Activated naive CD8-positive, alpha-beta T cell treated with anti-CD3 and anti-CD28 coated beads for 36 hours (primary cell): ENCODE measurements at regions not wholly inside any gene's neighbourhood (a gene's known extent, or its start where the extent isn't known, plus 50 kb on each side); places are given as distances from the start of the nearest gene placed in this dataset.
"Not testable (repeated sequence)": the region's sequence is repeated elsewhere in the genome, so short reads cannot be mapped to it uniquely, and the experiment has no call there.

Experiments used
- DNase-seq: peaks from one replicate; pipeline ENCODE4 v3.0.0; 2021
- H3K27ac Mint-ChIP-seq: one replicate; pipeline ENCODE4 v1.8.0; 2022; ENCODE audit warnings: mild to moderate bottlenecking, moderate library complexity, mixed read lengths
- H3K27me3 Mint-ChIP-seq: one replicate; pipeline ENCODE4 v1.8.0; 2022; ENCODE audit warnings: mild to moderate bottlenecking, mixed read lengths
- H3K36me3 Mint-ChIP-seq: one replicate; pipeline ENCODE4 v1.8.0; 2021; ENCODE audit warnings: mild to moderate bottlenecking, mixed read lengths
- H3K4me1 Mint-ChIP-seq: one replicate; pipeline ENCODE4 v1.8.0; 2021; ENCODE audit warnings: mixed read lengths
- H3K4me3 Mint-ChIP-seq: one replicate; pipeline ENCODE4 v1.8.0; 2022; ENCODE audit warnings: mild to moderate bottlenecking, moderate library complexity, mixed read lengths
- H3K9me3 Mint-ChIP-seq: one replicate; pipeline ENCODE4 v1.8.0; 2022; ENCODE audit warnings: mixed read lengths

DNA sequence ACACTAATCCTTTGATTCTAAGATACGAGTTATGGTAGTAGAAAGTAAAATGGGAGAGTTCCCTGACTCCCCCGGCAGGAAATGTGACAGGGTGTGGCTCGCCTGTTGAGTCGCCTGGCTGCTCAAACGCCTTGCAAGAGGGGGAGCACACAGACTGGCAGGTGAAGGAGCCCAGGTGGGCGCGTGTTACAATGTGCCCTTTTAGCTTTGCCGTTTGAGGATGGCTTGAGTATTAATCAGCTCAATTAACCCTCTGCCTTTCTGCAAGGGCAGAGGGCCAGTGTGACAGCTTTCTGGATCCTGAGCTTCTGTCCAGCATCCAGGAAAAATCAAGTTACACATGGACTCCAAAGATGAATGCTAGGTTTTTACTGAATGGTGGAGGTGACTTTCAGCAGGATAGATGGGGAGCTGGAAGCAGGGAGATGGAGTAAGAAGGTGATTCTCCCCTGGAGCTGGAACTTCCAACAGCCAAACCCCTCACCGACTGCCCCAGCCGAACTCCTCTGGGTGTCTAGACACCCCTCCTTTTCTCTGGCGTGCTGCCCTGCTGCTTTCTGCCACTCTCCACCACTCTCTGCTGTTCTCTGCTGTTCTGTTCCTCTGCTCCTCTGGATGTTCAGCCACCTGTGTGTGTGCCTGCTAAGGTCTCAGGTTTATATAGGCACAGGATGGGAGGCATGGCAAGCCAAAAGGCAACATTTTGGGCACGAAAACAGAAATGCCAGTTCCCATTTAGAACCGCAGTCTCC, 548.8 kb upstream of the KCND2 start:
- no peaks in the 10 kb centered on the region for H3K9me3 Mint-ChIP-seq
- DNase-seq: no peak

GRCh38 chr7:119733127-119733879, 539.7 kb upstream of the KCND2 start:
- Mint-ChIP-seq H3K36me3 (no peaks in the 10 kb centered on the region), H3K27ac (no peak overlapping the region), H3K27me3 (no peaks in the 10 kb centered on the region), H3K4me1 (no peaks in the 10 kb centered on the region), H3K9me3 (peaks cover 5% of the 10 kb centered on the region), H3K4me3 (no peak overlapping the region)
- DNase-seq: no peak

More for the DNA sequence above, 548.8 kb upstream of the KCND2 start:
- Mint-ChIP-seq H3K4me3 (no peak overlapping the region), H3K4me1 (no peaks in the 10 kb centered on the region), H3K27me3 (no peaks in the 10 kb centered on the region), H3K27ac (no peak overlapping the region), H3K36me3 (no peaks in the 10 kb centered on the region)

DNA sequence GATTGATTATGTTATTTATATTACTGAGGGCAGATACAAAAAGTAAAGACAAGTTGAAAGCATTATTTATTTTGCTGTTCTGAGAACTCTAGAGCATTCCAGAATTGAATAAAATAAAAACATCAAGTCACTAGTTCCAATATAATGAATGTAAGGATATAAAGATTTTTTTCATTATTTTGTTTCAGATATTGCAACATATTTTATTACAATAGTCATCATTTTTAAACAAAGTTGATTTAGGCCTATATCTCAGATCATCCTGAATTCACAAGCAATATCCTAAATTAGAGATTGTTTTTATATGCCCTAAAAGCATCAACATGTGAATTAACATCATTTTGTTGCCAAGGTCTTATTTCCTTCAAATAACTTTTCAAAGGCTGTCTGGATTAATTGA, 535.6 kb upstream of the KCND2 start:
- Mint-ChIP-seq H3K9me3 (peaks cover 5% of the 10 kb centered on the region), H3K4me1 (no peaks in the 10 kb centered on the region), H3K27ac (no peak overlapping the region), H3K4me3 (no peak overlapping the region), H3K27me3 (no peaks in the 10 kb centered on the region), H3K36me3 (no peaks in the 10 kb centered on the region)
- no peak for DNase-seq

DNA sequence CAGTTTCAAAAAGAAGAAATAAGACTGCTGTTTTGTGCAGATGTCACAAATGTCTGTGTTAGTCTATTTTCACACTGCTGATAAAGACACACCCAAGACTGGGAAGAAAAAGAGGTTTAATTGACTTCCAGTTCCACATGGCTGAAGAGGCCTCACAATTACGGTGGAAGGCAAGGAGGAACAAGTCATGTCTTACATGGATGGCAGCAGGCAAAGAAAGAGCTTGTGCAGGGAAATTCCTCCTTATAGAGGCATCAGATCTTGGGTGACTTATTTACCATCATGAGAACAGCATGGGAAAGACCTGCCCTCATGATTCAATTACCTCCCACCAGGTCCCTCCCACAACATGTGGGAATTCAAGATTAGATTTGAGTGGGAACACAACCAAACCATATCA, 527.7 kb upstream of the KCND2 start:
- not testable (repeated sequence) for H3K4me1 Mint-ChIP-seq, H3K27me3 Mint-ChIP-seq, H3K4me3 Mint-ChIP-seq, H3K36me3 Mint-ChIP-seq, H3K27ac Mint-ChIP-seq, H3K9me3 Mint-ChIP-seq, DNase-seq

DNA sequence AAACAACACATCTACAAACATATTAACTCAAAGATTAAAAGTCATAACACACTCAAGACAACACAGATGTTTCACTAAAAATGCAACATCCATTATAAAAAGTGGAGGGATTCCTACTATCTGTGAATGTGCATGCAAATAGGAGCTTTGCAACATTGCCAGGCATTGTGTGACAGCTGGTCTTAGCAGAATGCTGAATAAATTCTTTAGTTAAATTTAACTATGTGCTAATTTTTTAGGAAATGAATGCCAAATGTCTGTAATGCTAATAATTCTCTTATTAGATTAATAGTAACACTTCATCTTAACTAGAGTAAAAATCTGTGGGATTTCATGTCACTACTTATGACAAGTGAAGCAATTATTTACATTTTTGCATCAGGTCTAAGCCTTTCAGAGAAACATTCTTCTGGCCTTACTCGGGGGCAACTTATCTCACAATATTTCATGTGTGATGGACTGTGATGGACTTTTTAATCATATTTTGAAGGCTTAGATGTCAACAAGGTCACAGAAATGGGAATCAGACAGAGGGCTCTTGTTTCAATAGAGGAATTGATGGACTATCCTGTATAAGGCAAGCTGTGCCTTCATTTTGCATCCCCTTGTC, 524.6 kb upstream of the KCND2 start:
- Mint-ChIP-seq H3K36me3 (no peaks in the 10 kb centered on the region), H3K27me3 (no peaks in the 10 kb centered on the region), H3K4me1 (no peaks in the 10 kb centered on the region), H3K27ac (no peak overlapping the region), H3K9me3 (no peaks in the 10 kb centered on the region), H3K4me3 (no peak overlapping the region)
- DNase-seq: no peak

DNA sequence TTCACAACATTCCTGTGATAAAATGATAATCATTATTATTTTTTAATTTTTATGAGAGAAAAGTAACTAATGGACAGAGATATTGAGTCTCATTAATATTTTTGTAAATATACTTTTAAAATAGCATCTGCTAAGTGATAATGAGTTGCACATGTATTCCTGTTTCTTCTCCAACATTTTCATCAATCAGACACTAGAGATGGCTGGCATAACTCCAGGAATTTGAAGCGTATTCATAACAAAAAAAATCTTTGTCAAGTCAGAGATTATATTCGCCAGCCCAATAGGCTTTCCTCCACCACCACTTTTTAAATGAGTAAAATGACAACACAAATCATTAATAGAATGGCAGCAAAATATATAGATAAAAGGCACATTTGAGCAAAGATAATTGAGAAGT, 524.0 kb upstream of the KCND2 start:
- Mint-ChIP-seq H3K27ac (no peak overlapping the region), H3K9me3 (no peaks in the 10 kb centered on the region), H3K4me1 (no peaks in the 10 kb centered on the region), H3K27me3 (no peaks in the 10 kb centered on the region), H3K36me3 (no peaks in the 10 kb centered on the region), H3K4me3 (no peak overlapping the region)
- no peak for DNase-seq

GRCh38 chr7:119756687-119757086, 516.3 kb upstream of the KCND2 start:
- DNase-seq: no peak
- H3K36me3 Mint-ChIP-seq: no peaks in the 10 kb centered on the region
- no peak overlapping the region for H3K4me3 Mint-ChIP-seq
- H3K9me3 Mint-ChIP-seq: no peaks in the 10 kb centered on the region
- no peak overlapping the region for H3K27ac Mint-ChIP-seq
- no peaks in the 10 kb centered on the region for H3K4me1 Mint-ChIP-seq
- H3K27me3 Mint-ChIP-seq: no peaks in the 10 kb centered on the region

GRCh38 chr7:119758254-119758653, 514.7 kb upstream of the KCND2 start:
- H3K4me1 Mint-ChIP-seq: no peaks in the 10 kb centered on the region
- H3K27ac Mint-ChIP-seq: no peak overlapping the region
- no peak for DNase-seq
- no peaks in the 10 kb centered on the region for H3K27me3 Mint-ChIP-seq
- no peaks in the 10 kb centered on the region for H3K36me3 Mint-ChIP-seq
- H3K9me3 Mint-ChIP-seq: no peaks in the 10 kb centered on the region
- no peak overlapping the region for H3K4me3 Mint-ChIP-seq

DNA sequence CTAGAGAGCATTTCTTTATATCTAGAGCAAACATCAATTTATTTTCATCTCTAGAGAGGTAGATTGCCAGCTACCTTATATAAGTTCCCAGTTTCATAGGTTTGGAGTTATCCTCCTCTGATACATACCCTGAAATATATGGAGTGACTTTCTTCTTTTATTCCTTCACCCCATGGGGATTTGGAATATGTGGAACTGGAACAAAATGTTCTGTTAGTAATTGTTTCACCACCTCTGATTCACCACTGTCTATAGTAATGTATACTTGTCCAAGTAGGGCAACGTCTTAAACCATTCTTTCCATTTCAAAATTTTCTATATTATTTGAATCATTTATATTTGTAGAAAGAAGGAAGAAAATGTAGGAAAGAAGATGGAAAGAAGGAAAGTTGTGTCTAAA, 511.2 kb upstream of the KCND2 start:
- H3K4me3 Mint-ChIP-seq: no peak overlapping the region
- DNase-seq: no peak
- H3K27me3 Mint-ChIP-seq: no peaks in the 10 kb centered on the region
- no peaks in the 10 kb centered on the region for H3K36me3 Mint-ChIP-seq
- H3K4me1 Mint-ChIP-seq: no peaks in the 10 kb centered on the region
- H3K27ac Mint-ChIP-seq: no peak overlapping the region
- peaks cover 4% of the 10 kb centered on the region for H3K9me3 Mint-ChIP-seq

DNA sequence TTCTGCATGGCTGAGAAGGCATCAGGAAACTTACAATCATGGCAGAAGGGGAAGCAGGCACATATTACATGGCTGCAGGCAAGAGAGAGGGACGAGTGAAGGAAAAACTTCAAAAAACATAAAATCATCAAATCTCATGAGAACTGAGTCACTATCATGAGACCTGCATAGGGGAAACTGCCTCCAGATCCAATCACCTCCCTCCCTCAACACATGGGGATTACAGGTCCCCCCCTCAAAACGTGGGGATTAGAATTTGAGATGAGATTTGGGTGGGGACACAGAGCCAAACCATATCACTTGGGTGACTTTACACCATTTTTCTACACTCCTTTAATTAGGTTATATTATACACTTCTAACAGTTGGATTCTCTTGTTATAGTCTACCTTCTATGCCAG, 490.7 kb upstream of the KCND2 start:
- Mint-ChIP-seq H3K27me3 (no peaks in the 10 kb centered on the region), H3K4me3 (no peak overlapping the region), H3K9me3 (peaks cover 8% of the 10 kb centered on the region), H3K36me3 (no peaks in the 10 kb centered on the region), H3K4me1 (no peaks in the 10 kb centered on the region), H3K27ac (no peak overlapping the region)
- no peak for DNase-seq

DNA sequence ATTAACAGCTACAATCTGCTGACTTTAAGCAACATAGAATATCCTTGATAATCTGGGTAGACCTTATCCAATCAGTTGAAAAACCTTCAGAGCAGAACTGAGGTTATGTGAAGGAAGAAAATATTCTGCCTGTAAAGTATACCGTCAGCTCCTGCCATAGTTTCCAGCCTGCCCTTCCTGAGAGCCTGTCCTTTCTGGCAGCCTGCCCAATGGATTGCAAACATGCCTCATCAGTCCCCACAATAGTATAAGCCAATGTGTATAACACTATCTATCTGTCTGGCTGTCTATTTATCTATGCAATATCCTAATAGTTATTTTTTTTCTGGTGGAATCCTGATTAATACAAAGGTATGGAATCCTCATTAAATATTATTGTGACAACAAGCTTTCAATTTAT, 489.2 kb upstream of the KCND2 start:
- H3K27me3 Mint-ChIP-seq: no peaks in the 10 kb centered on the region
- no peaks in the 10 kb centered on the region for H3K4me1 Mint-ChIP-seq
- no peak overlapping the region for H3K27ac Mint-ChIP-seq
- peaks cover 8% of the 10 kb centered on the region for H3K9me3 Mint-ChIP-seq
- no peak overlapping the region for H3K4me3 Mint-ChIP-seq
- DNase-seq: no peak
- H3K36me3 Mint-ChIP-seq: no peaks in the 10 kb centered on the region

- Mint-ChIP-seq H3K4me3 (no peak overlapping the region), H3K9me3 (no peaks in the 10 kb centered on the region), H3K27ac (no peak overlapping the region), H3K27me3 (no peaks in the 10 kb centered on the region), H3K4me1 (no peaks in the 10 kb centered on the region), H3K36me3 (no peaks in the 10 kb centered on the region)
- DNase-seq: no peak
Observed at GRCh38 chr7:119802147-119802546, 470.8 kb upstream of the KCND2 start.

DNA sequence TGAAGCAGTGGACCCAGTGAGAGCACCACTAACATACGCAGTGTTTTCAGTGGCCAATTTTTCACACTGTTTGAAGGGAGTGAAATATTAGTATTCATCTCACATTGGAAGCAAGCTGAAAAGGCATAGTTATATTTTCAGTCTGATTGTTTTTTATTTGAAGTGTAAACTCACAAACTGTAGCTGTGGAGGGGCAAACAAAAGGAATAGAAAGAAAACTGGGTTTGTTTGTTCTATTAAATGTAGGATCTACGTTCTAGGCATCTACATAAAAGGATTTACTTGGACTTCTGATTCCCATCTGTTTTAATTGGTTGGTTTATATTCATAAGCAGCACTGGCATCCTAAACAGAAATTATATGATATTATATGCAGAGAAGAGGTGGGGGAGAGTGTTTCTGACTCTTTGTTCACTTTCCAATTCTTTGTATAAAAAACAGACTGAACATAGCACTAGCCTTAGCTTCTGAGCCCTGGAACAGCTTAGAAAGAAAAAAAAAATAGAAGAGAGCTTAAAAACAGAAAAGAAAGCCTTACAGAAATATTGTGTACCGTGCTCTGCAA, 447.8 kb upstream of the KCND2 start:
- no peak for DNase-seq
- Mint-ChIP-seq H3K27me3 (no peaks in the 10 kb centered on the region), H3K27ac (no peak overlapping the region), H3K4me3 (no peak overlapping the region), H3K36me3 (no peaks in the 10 kb centered on the region), H3K4me1 (no peaks in the 10 kb centered on the region), H3K9me3 (peaks cover 7% of the 10 kb centered on the region)

GRCh38 chr7:119826547-119826946, 446.4 kb upstream of the KCND2 start:
- Mint-ChIP-seq H3K4me1 (no peaks in the 10 kb centered on the region), H3K36me3 (no peaks in the 10 kb centered on the region), H3K9me3 (peaks cover 6% of the 10 kb centered on the region), H3K27me3 (no peaks in the 10 kb centered on the region), H3K4me3 (no peak overlapping the region), H3K27ac (no peak overlapping the region)
- DNase-seq: no peak

GRCh38 chr7:119838444-119838843, 434.5 kb upstream of the KCND2 start:
- Mint-ChIP-seq H3K9me3 (peaks cover 15% of the 10 kb centered on the region), H3K27me3 (no peaks in the 10 kb centered on the region), H3K4me1 (no peaks in the 10 kb centered on the region), H3K4me3 (no peak overlapping the region), H3K36me3 (no peaks in the 10 kb centered on the region), H3K27ac (no peak overlapping the region)
- no peak for DNase-seq
